ENCODE measurements at regions not wholly inside any gene's neighbourhood (a gene's known extent, or its start where the extent isn't known, plus 50 kb on each side); places are given as distances from the start of the nearest gene placed in this dataset.
"Not testable (repeated sequence)": the region's sequence is repeated elsewhere in the genome, so short reads cannot be mapped to it uniquely, and the experiment has no call there.

GRCh38 chr2:118437501-118437900, 349.2 kb downstream of the INSIG2 start:
- ATAC-seq (ENCODE audit: low read depth) (no peak), DNase-seq (no peak)
- POLR2A ChIA-PET = no interaction called here
- no peaks in the 10 kb centered on the region for H3K9me3 Mint-ChIP-seq
- no peak overlapping the region for H3K4me3 Mint-ChIP-seq
- no peaks in the 10 kb centered on the region for H3K4me1 Mint-ChIP-seq
- H3K27me3 Mint-ChIP-seq = peaks cover 4% of the 10 kb centered on the region
- H3K36me3 Mint-ChIP-seq = no peaks in the 10 kb centered on the region
- no peak overlapping the region for H3K27ac Mint-ChIP-seq

GRCh38 chr2:118431997-118432396, 343.7 kb downstream of the INSIG2 start:
- Mint-ChIP-seq H3K9me3 (no peaks in the 10 kb centered on the region), H3K36me3 (no peaks in the 10 kb centered on the region), H3K4me3 (no peak overlapping the region), H3K27me3 (no peaks in the 10 kb centered on the region), H3K27ac (no peak overlapping the region), H3K4me1 (no peaks in the 10 kb centered on the region)
- DNase-seq (no peak), ATAC-seq (ENCODE audit: low read depth) (no peak)
- POLR2A ChIA-PET = no interaction called here

GRCh38 chr2:118431586-118431985, 343.3 kb downstream of the INSIG2 start:
- H3K4me1 Mint-ChIP-seq = no peaks in the 10 kb centered on the region
- no peak overlapping the region for H3K4me3 Mint-ChIP-seq
- no peaks in the 10 kb centered on the region for H3K27me3 Mint-ChIP-seq
- POLR2A ChIA-PET = no interaction called here
- no peaks in the 10 kb centered on the region for H3K9me3 Mint-ChIP-seq
- ATAC-seq (ENCODE audit: low read depth) (no peak), DNase-seq (no peak)
- H3K27ac Mint-ChIP-seq = no peak overlapping the region
- no peaks in the 10 kb centered on the region for H3K36me3 Mint-ChIP-seq

GRCh38 chr2:118431165-118431517, 342.9 kb downstream of the INSIG2 start:
- Mint-ChIP-seq H3K9me3 (no peaks in the 10 kb centered on the region), H3K4me3 (no peak overlapping the region), H3K27me3 (no peaks in the 10 kb centered on the region), H3K4me1 (no peaks in the 10 kb centered on the region), H3K36me3 (no peaks in the 10 kb centered on the region), H3K27ac (no peak overlapping the region)
- POLR2A ChIA-PET = no interaction called here
- no peak for ATAC-seq (ENCODE audit: low read depth)
- DNase-seq = no peak

GRCh38 chr2:118430510-118431164, 342.4 kb downstream of the INSIG2 start:
- ATAC-seq (ENCODE audit: low read depth) (no peak), DNase-seq (no peak)
- Mint-ChIP-seq H3K27ac (no peak overlapping the region), H3K36me3 (no peaks in the 10 kb centered on the region), H3K4me3 (no peak overlapping the region), H3K4me1 (no peaks in the 10 kb centered on the region), H3K9me3 (no peaks in the 10 kb centered on the region), H3K27me3 (no peaks in the 10 kb centered on the region)
- POLR2A ChIA-PET = no interaction called here

GRCh38 chr2:118425191-118425590, 336.9 kb downstream of the INSIG2 start:
- no peak for ATAC-seq (ENCODE audit: low read depth)
- POLR2A ChIA-PET = no interaction called here

GRCh38 chr2:118423776-118424175, 335.5 kb downstream of the INSIG2 start:
- Mint-ChIP-seq H3K27ac (no peak overlapping the region), H3K36me3 (no peaks in the 10 kb centered on the region), H3K4me3 (no peak overlapping the region), H3K27me3 (peaks cover 6% of the 10 kb centered on the region), H3K9me3 (no peaks in the 10 kb centered on the region), H3K4me1 (no peaks in the 10 kb centered on the region)
- POLR2A ChIA-PET = no interaction called here
- no peak for DNase-seq
- ATAC-seq (ENCODE audit: low read depth) = no peak

More at GRCh38 chr2:118425191-118425590, 336.9 kb downstream of the INSIG2 start:
- Mint-ChIP-seq H3K27ac (no peak overlapping the region), H3K4me1 (no peaks in the 10 kb centered on the region), H3K4me3 (no peak overlapping the region), H3K9me3 (no peaks in the 10 kb centered on the region), H3K27me3 (peaks cover 3% of the 10 kb centered on the region), H3K36me3 (no peaks in the 10 kb centered on the region)
- DNase-seq = no peak

- Mint-ChIP-seq H3K9me3 (no peaks in the 10 kb centered on the region), H3K27me3 (peaks cover 6% of the 10 kb centered on the region), H3K4me3 (no peak overlapping the region), H3K36me3 (no peaks in the 10 kb centered on the region), H3K4me1 (no peaks in the 10 kb centered on the region), H3K27ac (no peak overlapping the region)
- POLR2A ChIA-PET = no interaction called here
- ATAC-seq (ENCODE audit: low read depth) (no peak), DNase-seq (no peak)
Observed at GRCh38 chr2:118421648-118422047, 333.4 kb downstream of the INSIG2 start.

GRCh38 chr2:118417406-118418120, 329.3 kb downstream of the INSIG2 start:
- Mint-ChIP-seq H3K9me3 (peaks cover 2% of the 10 kb centered on the region), H3K27ac (no peak overlapping the region), H3K4me1 (no peaks in the 10 kb centered on the region), H3K27me3 (peaks cover 3% of the 10 kb centered on the region), H3K4me3 (no peak overlapping the region), H3K36me3 (no peaks in the 10 kb centered on the region)
- POLR2A ChIA-PET = no interaction called here
- DNase-seq (no peak), ATAC-seq (ENCODE audit: low read depth) (no peak)

- H3K4me3 Mint-ChIP-seq; ATAC-seq (ENCODE audit: low read depth); POLR2A ChIA-PET; H3K4me1 Mint-ChIP-seq; H3K27ac Mint-ChIP-seq; DNase-seq; H3K27me3 Mint-ChIP-seq; H3K9me3 Mint-ChIP-seq; H3K36me3 Mint-ChIP-seq: not testable (repeated sequence)
Observed at GRCh38 chr2:118415186-118415585, 326.9 kb downstream of the INSIG2 start.

GRCh38 chr2:118403658-118404451, 315.6 kb downstream of the INSIG2 start:
- POLR2A ChIA-PET = no interaction called here
- Mint-ChIP-seq H3K27ac (no peak overlapping the region), H3K27me3 (peaks cover 6% of the 10 kb centered on the region), H3K4me1 (no peaks in the 10 kb centered on the region), H3K9me3 (no peaks in the 10 kb centered on the region), H3K4me3 (no peak overlapping the region), H3K36me3 (no peaks in the 10 kb centered on the region)
- ATAC-seq (ENCODE audit: low read depth) (no peak), DNase-seq (no peak)

- Mint-ChIP-seq H3K9me3 (no peaks in the 10 kb centered on the region), H3K4me3 (no peak overlapping the region), H3K27ac (no peak overlapping the region), H3K4me1 (no peaks in the 10 kb centered on the region), H3K27me3 (peaks cover 2% of the 10 kb centered on the region), H3K36me3 (no peaks in the 10 kb centered on the region)
- DNase-seq = no peak
- no peak for ATAC-seq (ENCODE audit: low read depth)
- POLR2A ChIA-PET = no interaction called here
Observed at GRCh38 chr2:118388771-118389170, 300.5 kb downstream of the INSIG2 start.

GRCh38 chr2:118387509-118387908, 299.2 kb downstream of the INSIG2 start:
- Mint-ChIP-seq H3K36me3 (no peaks in the 10 kb centered on the region), H3K4me1 (no peaks in the 10 kb centered on the region), H3K27ac (no peak overlapping the region), H3K27me3 (no peaks in the 10 kb centered on the region), H3K9me3 (no peaks in the 10 kb centered on the region), H3K4me3 (no peak overlapping the region)
- POLR2A ChIA-PET = no interaction called here
- DNase-seq (no peak), ATAC-seq (ENCODE audit: low read depth) (no peak)

Data from activated naive CD8-positive, alpha-beta T cell treated with anti-CD3 and anti-CD28 coated beads, Interleukin-2, amount 10 ng/mL, durations not matched to agents 7 days and 5 days (primary cell).